Stimulated activated CD4-positive, alpha-beta T cell treated with anti-CD3 and anti-CD28 coated beads, Interleukin-1b, Interleukin-23, amount 100 ng/mL, for 48 hours (primary cell): ENCODE measurements at regions not wholly inside any gene's neighbourhood (a gene's known extent, or its start where the extent isn't known, plus 50 kb on each side); places are given as distances from the start of the nearest gene placed in this dataset.
"Not testable (repeated sequence)": the region's sequence is repeated elsewhere in the genome, so short reads cannot be mapped to it uniquely, and the experiment has no call there.

ENCODE experiments used
- DNase-seq: peaks from one replicate; pipeline ENCODE4 v3.0.0-alpha.2; 2020

GRCh38 chr15:87527875-87528274, 728.7 kb downstream of the NTRK3 start:
- DNase-seq, result no peak

GRCh38 chr15:87527416-87527815, 729.1 kb downstream of the NTRK3 start:
- no peak for DNase-seq

- DNase-seq, result no peak
Observed at GRCh38 chr15:87523516-87523915, 733.0 kb downstream of the NTRK3 start.

- DNase-seq, result no peak
Observed at GRCh38 chr15:87522997-87523396, 733.5 kb downstream of the NTRK3 start.

- DNase-seq, result no peak
Observed at GRCh38 chr15:87518957-87519356, 737.6 kb downstream of the NTRK3 start.

GRCh38 chr15:87508086-87508485, 748.5 kb downstream of the NTRK3 start:
- DNase-seq, result no peak

- DNase-seq, result no peak
Observed at GRCh38 chr15:87502173-87502572, 754.4 kb downstream of the NTRK3 start.

GRCh38 chr15:87500240-87500639, 756.3 kb downstream of the NTRK3 start:
- DNase-seq, result no peak

- no peak for DNase-seq
Observed at GRCh38 chr15:87498560-87498959, 758.0 kb downstream of the NTRK3 start.

GRCh38 chr15:87496795-87497194, 759.7 kb downstream of the NTRK3 start:
- DNase-seq, result no peak

GRCh38 chr15:87496109-87496508, 760.4 kb downstream of the NTRK3 start:
- DNase-seq, result no peak

- DNase-seq, result no peak
Observed at GRCh38 chr15:87493803-87494202, 762.7 kb downstream of the NTRK3 start.

- no peak for DNase-seq
Observed at GRCh38 chr15:87492321-87492720, 764.2 kb downstream of the NTRK3 start.

GRCh38 chr15:87490666-87491065, 765.9 kb downstream of the NTRK3 start:
- DNase-seq, result no peak

GRCh38 chr15:87489902-87490665, 766.5 kb downstream of the NTRK3 start:
- DNase-seq, result no peak

GRCh38 chr15:87489456-87489855, 767.1 kb downstream of the NTRK3 start:
- DNase-seq, result no peak

GRCh38 chr15:87487484-87487883, 769.1 kb downstream of the NTRK3 start:
- no peak for DNase-seq

GRCh38 chr15:87483468-87483867, 773.1 kb downstream of the NTRK3 start:
- no peak for DNase-seq

GRCh38 chr15:87481126-87481525, 775.4 kb downstream of the NTRK3 start:
- DNase-seq, result no peak

GRCh38 chr15:87478687-87479072, 777.9 kb downstream of the NTRK3 start:
- no peak for DNase-seq

- DNase-seq, result no peak
Observed at GRCh38 chr15:87477737-87478686, 778.5 kb downstream of the NTRK3 start.

GRCh38 chr15:87477026-87477425, 779.5 kb downstream of the NTRK3 start:
- DNase-seq, result no peak

GRCh38 chr15:87470923-87471322, 785.6 kb downstream of the NTRK3 start:
- no peak for DNase-seq

- DNase-seq, result not testable (repeated sequence)
Observed at GRCh38 chr15:87463956-87464355, 792.6 kb downstream of the NTRK3 start.
